Common myeloid progenitor, CD34-positive (primary cell): ENCODE measurements at regions not wholly inside any gene's neighbourhood (a gene's known extent, or its start where the extent isn't known, plus 50 kb on each side); places are given as distances from the start of the nearest gene placed in this dataset.

ENCODE experiments used
- CTCF ChIA-PET: fragments of 350-600 bp; sonication (Branson Sonifier 250); formaldehyde crosslinking; loops from one replicate; lab custom pipeline; 2021; ENCODE audit warnings: antibody characterized with exemption; lab: Charles Lee
- POLR2A ChIA-PET: fragments of 350-600 bp; sonication (Branson Sonifier 250); formaldehyde crosslinking; loops from one replicate; lab custom pipeline; 2021; ENCODE audit warnings: antibody characterized with exemption; lab: Charles Lee
- DNase-seq, 3 donors: peaks; one replicate each; pipeline versions ENCODE4 v3.0.0 to v3.0.0-alpha.2; 2013
- H3K27ac ChIP-seq, 2 experiments: 1 replicate in 1 of 2; 2 replicates in 1 of 2; pipeline ENCODE4 v1.7.0; 2013; ENCODE audit warnings: inconsistent platforms in 2 of 2, low read length in 2 of 2, mild to moderate bottlenecking in 2 of 2, low read depth in 1 of 2, moderate library complexity in 1 of 2; ENCODE audit not compliant: severe bottlenecking in 2 of 2, insufficient read depth in 1 of 2, poor library complexity in 1 of 2
- H3K27me3 ChIP-seq, 5 experiments: replicated peaks in 2 of 5; 1 replicate in 3 of 5; 2 replicates in 2 of 5; pipeline versions ENCODE4 v1.6.1 to v1.7.0; 2013; ENCODE audit warnings: low read length in 4 of 5, mild to moderate bottlenecking in 2 of 5, moderate library complexity in 2 of 5, inconsistent platforms in 1 of 5; ENCODE audit not compliant: insufficient read depth in 5 of 5, control insufficient read depth in 4 of 5
- H3K36me3 ChIP-seq, 4 experiments: 1 replicate in 2 of 4; 2 replicates in 2 of 4; pipeline versions ENCODE4 v1.6.1 to v1.7.0; 2013; ENCODE audit warnings: low read length in 3 of 4, control low read depth in 1 of 4, mild to moderate bottlenecking in 1 of 4; ENCODE audit not compliant: control insufficient read depth in 4 of 4, insufficient read depth in 4 of 4
- H3K4me1 ChIP-seq, 4 experiments: 1 replicate in 3 of 4; 2 replicates in 1 of 4; pipeline versions ENCODE4 v1.6.1 to v1.7.1; 2013; ENCODE audit warnings: low read length in 3 of 4, mild to moderate bottlenecking in 3 of 4, control low read depth in 1 of 4, inconsistent platforms in 1 of 4, moderate library complexity in 1 of 4; ENCODE audit not compliant: control insufficient read depth in 4 of 4, insufficient read depth in 4 of 4; ENCODE audit errors: control extremely low read depth in 1 of 4
- H3K4me3 ChIP-seq, 7 experiments: 1 replicate in 4 of 7; 2 replicates in 3 of 7; pipeline versions ENCODE4 v1.5.1 to v1.7.0; 2013; ENCODE audit warnings: mild to moderate bottlenecking in 7 of 7, low read length in 6 of 7, moderate library complexity in 6 of 7, inconsistent platforms in 2 of 7, low read depth in 2 of 7, control low read depth in 1 of 7; ENCODE audit not compliant: insufficient read depth in 4 of 7, control insufficient read depth in 1 of 7; ENCODE audit errors: extremely low read depth in 1 of 7
- H3K9me3 ChIP-seq, 5 experiments: 1 replicate in 4 of 5; 2 replicates in 1 of 5; pipeline versions ENCODE4 v1.6.1 to v1.7.1; 2013; ENCODE audit warnings: low read length in 4 of 5, mild to moderate bottlenecking in 2 of 5, inconsistent platforms in 1 of 5, low read depth in 1 of 5, moderate library complexity in 1 of 5; ENCODE audit not compliant: control insufficient read depth in 4 of 5, insufficient read depth in 2 of 5; ENCODE audit errors: control extremely low read depth in 1 of 5
- WGBS: methylation state at CpG from one replicate; pipeline ENCODE4 v1.1.5; 2013; ENCODE audit not compliant: insufficient coverage; 5-methylcytosine and 5-hydroxymethylcytosine counted together

- ChIA-PET CTCF (no interaction called here), POLR2A (no interaction called here)
- Histone ChIP-seq H3K36me3 (no peaks in the 10 kb centered on the region), H3K27me3 (no peaks in the 10 kb centered on the region), H3K4me3 (no peak overlapping the region), H3K27ac (no peak overlapping the region), H3K4me1 (no peaks in the 10 kb centered on the region), H3K9me3 (no peaks in the 10 kb centered on the region)
- no peak for DNase-seq
- 86% methylated on average over 1 of the region's 1 CpG for whole genome bisulfite sequencing
These were observed 102.9 kb upstream of the TOX3 start for GRCh38 chr16:52649870-52650269.

GRCh38 chr16:52647588-52647987 is 100.6 kb upstream of the TOX3 start:
- Histone ChIP-seq H3K4me3 (no peak overlapping the region), H3K27me3 (no peaks in the 10 kb centered on the region), H3K36me3 (no peaks in the 10 kb centered on the region), H3K4me1 (no peaks in the 10 kb centered on the region), H3K27ac (no peak overlapping the region), H3K9me3 (no peaks in the 10 kb centered on the region)
- 78% methylated on average over 2 of the region's 2 CpGs for WGBS
- no peak for DNase-seq
- CTCF ChIA-PET = no interaction called here
- POLR2A ChIA-PET = no interaction called here

DNA sequence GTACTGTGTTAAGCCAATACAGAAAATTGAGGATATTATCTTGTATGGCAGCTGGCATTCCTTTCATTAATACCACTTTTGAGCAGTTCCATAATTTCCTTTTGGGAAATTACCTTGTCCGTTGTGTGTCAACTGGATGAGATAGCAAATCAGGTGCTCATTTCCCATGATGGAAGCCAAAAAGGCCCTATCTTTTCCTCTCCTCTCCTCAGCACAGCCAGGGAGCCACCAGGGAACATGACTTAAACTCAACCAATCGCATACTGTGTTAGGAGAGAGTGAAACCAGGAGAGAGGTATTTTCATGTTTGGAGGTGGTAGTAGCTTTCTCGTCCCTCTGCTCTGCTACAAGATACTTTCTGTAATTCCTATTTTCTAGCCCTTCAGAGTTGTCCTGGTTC is 96.1 kb upstream of the TOX3 start:
- Histone ChIP-seq H3K9me3 (no peaks in the 10 kb centered on the region), H3K36me3 (no peaks in the 10 kb centered on the region), H3K27me3 (peaks cover 0 to 3% (median 0%) of the 10 kb centered on the region in 5 experiments), H3K4me3 (no peak overlapping the region), H3K4me1 (no peaks in the 10 kb centered on the region), H3K27ac (no peak overlapping the region)
- DNase-seq = no peak
- WGBS = 80% methylated on average over 2 of the region's 3 CpGs
- CTCF ChIA-PET = no interaction called here
- POLR2A ChIA-PET = no interaction called here

- H3K27ac ChIP-seq = no peak overlapping the region
- H3K9me3 ChIP-seq = peaks cover 0 to 2% (median 0%) of the 10 kb centered on the region in 5 experiments
- 88% methylated on average over 1 of the region's 5 CpGs for WGBS
- DNase-seq = no peak
- no peaks in the 10 kb centered on the region for H3K27me3 ChIP-seq
- no peaks in the 10 kb centered on the region for H3K36me3 ChIP-seq
- H3K4me1 ChIP-seq = no peaks in the 10 kb centered on the region
- CTCF ChIA-PET = no interaction called here
- POLR2A ChIA-PET = no interaction called here
- no peak overlapping the region for H3K4me3 ChIP-seq
These were observed 87.6 kb upstream of the TOX3 start for GRCh38 chr16:52634528-52634927.

- Histone ChIP-seq H3K27me3 (no peaks in the 10 kb centered on the region), H3K4me3 (no peak overlapping the region), H3K4me1 (no peaks in the 10 kb centered on the region), H3K9me3 (peaks cover 0 to 2% (median 0%) of the 10 kb centered on the region in 5 experiments), H3K36me3 (no peaks in the 10 kb centered on the region), H3K27ac (no peak overlapping the region)
- POLR2A ChIA-PET = no interaction called here
- no peak for DNase-seq
- CTCF ChIA-PET = interaction anchor here (1.4 kb wide), 1 partner anchor 8 kb away, joined by 3 read pairs; no protein-coding TSS in a partner anchor
- 67% methylated on average over 3 of the region's 3 CpGs for WGBS
These were observed 87.2 kb upstream of the TOX3 start for GRCh38 chr16:52634104-52634503.

DNA sequence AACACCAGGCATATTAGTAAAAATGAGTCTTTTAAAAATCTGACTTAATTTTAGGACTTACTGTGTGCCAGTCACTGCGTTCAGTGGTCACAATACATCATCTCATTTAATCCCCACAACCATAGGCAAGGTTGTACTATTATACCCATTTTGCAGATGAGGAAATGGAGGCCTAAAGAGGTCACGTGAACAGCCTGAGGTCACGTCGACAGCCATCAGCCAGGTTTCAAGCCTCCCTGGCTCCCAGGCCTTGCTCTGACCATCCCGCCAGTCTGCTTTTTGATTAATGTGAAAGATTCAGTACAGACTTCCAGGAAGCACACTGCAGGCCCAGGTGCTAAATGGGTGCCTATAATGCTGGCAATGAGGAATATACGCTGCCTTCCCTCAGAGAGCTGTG is 86.3 kb upstream of the TOX3 start:
- Histone ChIP-seq H3K9me3 (peaks cover 0 to 2% (median 0%) of the 10 kb centered on the region in 5 experiments), H3K27ac (no peak overlapping the region), H3K36me3 (no peaks in the 10 kb centered on the region), H3K27me3 (no peaks in the 10 kb centered on the region), H3K4me1 (no peaks in the 10 kb centered on the region), H3K4me3 (no peak overlapping the region)
- ChIA-PET POLR2A (no interaction called here), CTCF (interaction anchor here (1.4 kb wide), 1 partner anchor 9 kb away, joined by 3 read pairs; no protein-coding TSS in a partner anchor)
- 100% methylated on average over 4 of the region's 6 CpGs for WGBS
- no peak for DNase-seq

- POLR2A ChIA-PET = no interaction called here
- Histone ChIP-seq H3K4me3 (no peak overlapping the region), H3K27me3 (no peaks in the 10 kb centered on the region), H3K27ac (no peak overlapping the region), H3K9me3 (peaks cover 0 to 2% (median 0%) of the 10 kb centered on the region in 5 experiments), H3K4me1 (no peaks in the 10 kb centered on the region), H3K36me3 (no peaks in the 10 kb centered on the region)
- DNase-seq = no peak
- CTCF ChIA-PET = no interaction called here
- WGBS = 100% methylated on average over 1 of the region's 2 CpGs
These were observed 84.8 kb upstream of the TOX3 start for GRCh38 chr16:52631711-52632110.
